ENCODE measurements at regions not wholly inside any gene's neighbourhood (a gene's known extent, or its start where the extent isn't known, plus 50 kb on each side); places are given as distances from the start of the nearest gene placed in this dataset.

DNA sequence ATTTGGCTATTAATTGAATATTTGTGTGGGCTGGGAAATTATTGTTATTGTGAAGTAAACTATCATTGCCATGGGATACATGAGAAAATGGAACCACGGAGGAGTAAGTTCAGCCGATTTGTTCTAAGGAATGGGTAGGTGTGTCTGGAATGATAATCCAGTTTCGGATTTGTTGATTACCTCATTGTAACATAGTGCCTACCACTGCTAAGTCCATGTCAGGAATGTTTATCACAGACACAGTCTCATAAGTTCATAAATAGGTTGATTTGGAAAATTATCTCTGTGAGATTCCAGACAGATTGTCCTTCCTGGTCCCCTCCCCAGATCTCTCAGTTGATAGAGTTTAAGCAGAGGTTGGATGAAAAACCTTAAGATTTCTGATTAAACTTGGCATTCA lies 78.1 kb upstream of the MAST4 start:
- TF ChIP-seq, protein P1, sequence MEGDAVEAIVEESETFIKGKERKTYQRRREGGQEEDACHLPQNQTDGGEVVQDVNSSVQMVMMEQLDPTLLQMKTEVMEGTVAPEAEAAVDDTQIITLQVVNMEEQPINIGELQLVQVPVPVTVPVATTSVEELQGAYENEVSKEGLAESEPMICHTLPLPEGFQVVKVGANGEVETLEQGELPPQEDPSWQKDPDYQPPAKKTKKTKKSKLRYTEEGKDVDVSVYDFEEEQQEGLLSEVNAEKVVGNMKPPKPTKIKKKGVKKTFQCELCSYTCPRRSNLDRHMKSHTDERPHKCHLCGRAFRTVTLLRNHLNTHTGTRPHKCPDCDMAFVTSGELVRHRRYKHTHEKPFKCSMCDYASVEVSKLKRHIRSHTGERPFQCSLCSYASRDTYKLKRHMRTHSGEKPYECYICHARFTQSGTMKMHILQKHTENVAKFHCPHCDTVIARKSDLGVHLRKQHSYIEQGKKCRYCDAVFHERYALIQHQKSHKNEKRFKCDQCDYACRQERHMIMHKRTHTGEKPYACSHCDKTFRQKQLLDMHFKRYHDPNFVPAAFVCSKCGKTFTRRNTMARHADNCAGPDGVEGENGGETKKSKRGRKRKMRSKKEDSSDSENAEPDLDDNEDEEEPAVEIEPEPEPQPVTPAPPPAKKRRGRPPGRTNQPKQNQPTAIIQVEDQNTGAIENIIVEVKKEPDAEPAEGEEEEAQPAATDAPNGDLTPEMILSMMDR (IDR thresholded peaks at IDR 0.05), result no peak
- no peak for TF ChIP-seq POLR2A (IDR thresholded peaks at IDR 0.05)

Measured in uterus (tissue), 2 donors.